Pulmonary artery endothelial cell (primary cell): ENCODE measurements at regions not wholly inside any gene's neighbourhood (a gene's known extent, or its start where the extent isn't known, plus 50 kb on each side); places are given as distances from the start of the nearest gene placed in this dataset.
"Not testable (repeated sequence)": the region's sequence is repeated elsewhere in the genome, so short reads cannot be mapped to it uniquely, and the experiment has no call there.

ENCODE experiments used
- DNase-seq: peaks from one replicate; pipeline ENCODE4 v3.0.0-alpha.2; 2011; ENCODE audit warnings: low read depth, low spot score

GRCh38 chrX:34576864-34577263 is 80.2 kb downstream of the TMEM47 start:
- DNase-seq, result no peak

- DNase-seq, result no peak
Measured at GRCh38 chrX:34565981-34566380, 91.1 kb downstream of the TMEM47 start.

- no peak for DNase-seq
Measured at GRCh38 chrX:34563804-34564203, 93.3 kb downstream of the TMEM47 start.

- no peak for DNase-seq
Measured at GRCh38 chrX:34563061-34563460, 94.0 kb downstream of the TMEM47 start.

GRCh38 chrX:34562006-34562405 is 95.1 kb downstream of the TMEM47 start:
- no peak for DNase-seq

- DNase-seq, result no peak
Measured at GRCh38 chrX:34560180-34560579, 96.9 kb downstream of the TMEM47 start.

- peak; percentile 11 for DNase-seq
Measured at GRCh38 chrX:34559325-34559724, 97.8 kb downstream of the TMEM47 start.

GRCh38 chrX:34557733-34558132 is 99.4 kb downstream of the TMEM47 start:
- no peak for DNase-seq

GRCh38 chrX:34555481-34555880 is 101.6 kb downstream of the TMEM47 start:
- DNase-seq, result no peak

GRCh38 chrX:34546366-34546765 is 110.7 kb downstream of the TMEM47 start:
- no peak for DNase-seq

- DNase-seq, result no peak
Measured at GRCh38 chrX:34528081-34528480, 129.0 kb downstream of the TMEM47 start.

GRCh38 chrX:34521563-34521962 is 135.5 kb downstream of the TMEM47 start:
- DNase-seq, result peak; percentile 11

- DNase-seq, result no peak
Measured at GRCh38 chrX:34509394-34509793, 147.7 kb downstream of the TMEM47 start.

- DNase-seq, result peak; percentile 24
Measured at GRCh38 chrX:34503119-34503518, 154.0 kb downstream of the TMEM47 start.

GRCh38 chrX:34493086-34493485 is 164.0 kb downstream of the TMEM47 start:
- DNase-seq, result no peak

GRCh38 chrX:34491126-34491525 is 166.0 kb downstream of the TMEM47 start:
- no peak for DNase-seq

- DNase-seq, result peak; percentile 8
Measured at GRCh38 chrX:34487364-34487763, 169.7 kb downstream of the TMEM47 start.

- no peak for DNase-seq
Measured at GRCh38 chrX:34483980-34484379, 173.1 kb downstream of the TMEM47 start.

GRCh38 chrX:34470507-34470906 is 186.6 kb downstream of the TMEM47 start:
- no peak for DNase-seq

GRCh38 chrX:34467437-34467836 is 189.6 kb downstream of the TMEM47 start:
- peak; percentile 2 for DNase-seq

- not testable (repeated sequence) for DNase-seq
Measured at GRCh38 chrX:34463220-34463619, 193.9 kb downstream of the TMEM47 start.

- not testable (repeated sequence) for DNase-seq
Measured at GRCh38 chrX:34457850-34458249, 199.2 kb downstream of the TMEM47 start.

- no peak for DNase-seq
Measured at GRCh38 chrX:34437586-34437985, 219.5 kb downstream of the TMEM47 start.

- DNase-seq, result no peak
Measured at GRCh38 chrX:34426334-34426733, 230.8 kb downstream of the TMEM47 start.
